BJ (cell line): ENCODE measurements at regions not wholly inside any gene's neighbourhood (a gene's known extent, or its start where the extent isn't known, plus 50 kb on each side); places are given as distances from the start of the nearest gene placed in this dataset.
A peak's percentile ranks its signal among the peaks of the same experiment; 100 is the strongest.
"Not testable (repeated sequence)": the region's sequence is repeated elsewhere in the genome, so short reads cannot be mapped to it uniquely, and the experiment has no call there.

Source experiments
- CTCF ChIA-PET: fragments of 350-600 bp; formaldehyde crosslinking; extraction: SDS; loops from one replicate; lab custom pipeline; 2021; ENCODE audit warnings: antibody characterized with exemption, inconsistent platforms; lab: Yijun Ruan, JAX
- POLR2A ChIA-PET: fragments of 300-600 bp; sonication (Branson Sonifier 250); formaldehyde crosslinking; extraction: SDS; loops from one replicate; lab custom pipeline; 2021; ENCODE audit warnings: antibody characterized with exemption; lab: Charles Lee
- DNase-seq: peaks from one replicate; pipeline ENCODE4 v3.0.0-alpha.2; 2011; ENCODE audit warnings: low read depth
- H3K27me3 ChIP-seq: 2 replicates; pipeline ENCODE4 v1.6.0; 2011; ENCODE audit warnings: low read length; ENCODE audit not compliant: control insufficient read depth, insufficient read depth
- H3K36me3 ChIP-seq: 2 replicates; pipeline ENCODE4 v1.5.1; 2011; ENCODE audit warnings: low read length; ENCODE audit not compliant: control insufficient read depth, insufficient read depth
- H3K4me3 ChIP-seq: 2 replicates; pipeline ENCODE4 v1.5.1; 2011; ENCODE audit warnings: low read depth, mild to moderate bottlenecking, control low read depth, low read length
- CTCF ChIP-seq: IDR thresholded peaks from 2 replicates; pipeline ENCODE4 v1.5.1; 2011; ENCODE audit warnings: low read depth, mild to moderate bottlenecking, control low read depth, inconsistent platforms, low read length, moderate library complexity; ENCODE audit not compliant: insufficient read depth

GRCh38 chr20:1802385-1803060 is 92.7 kb upstream of the SIRPA start:
- Histone ChIP-seq H3K27me3 (0 out of 2 replicates have a peak, but pooled peaks cover 1% of the 10 kb centered on the region), H3K4me3 (peak overlapping the region; percentile 45), H3K36me3 (no peaks in the 10 kb centered on the region)
- peak; percentile 82 for TF ChIP-seq CTCF
- DNase-seq = no peak
- ChIA-PET POLR2A (no interaction called here), CTCF (interaction anchor here (0.8 to 3.2 kb wide), 36 partner anchors 8 to 380 kb away, joined by 3 to 29 read pairs (median 4); no protein-coding TSS in a partner anchor)

- Histone ChIP-seq H3K36me3 (no peaks in the 10 kb centered on the region), H3K4me3 (no peak overlapping the region), H3K27me3 (0 out of 2 replicates have a peak, but pooled peaks cover 1% of the 10 kb centered on the region)
- TF ChIP-seq CTCF = no peak
- no peak for DNase-seq
- ChIA-PET POLR2A (no interaction called here), CTCF (interaction anchor here (0.7 to 3.2 kb wide), 33 partner anchors 9 to 354 kb away, joined by 3 to 29 read pairs (median 4); no protein-coding TSS in a partner anchor)
Measured at GRCh38 chr20:1801929-1802306, 93.3 kb upstream of the SIRPA start.

- ChIA-PET POLR2A (no interaction called here), CTCF (interaction anchor here (0.7 to 3.2 kb wide), 33 partner anchors 9 to 355 kb away, joined by 3 to 29 read pairs (median 5); no protein-coding TSS in a partner anchor)
- Histone ChIP-seq H3K27me3 (0 out of 2 replicates have a peak, but pooled peaks cover 1% of the 10 kb centered on the region), H3K36me3 (no peaks in the 10 kb centered on the region), H3K4me3 (no peak overlapping the region)
- no peak for TF ChIP-seq CTCF
- DNase-seq = no peak
Measured at GRCh38 chr20:1801225-1801928, 93.8 kb upstream of the SIRPA start.

- peak; percentile 49 for TF ChIP-seq CTCF
- ChIA-PET CTCF (interaction anchor here (0.6 to 3.2 kb wide), 15 partner anchors 9 to 645 kb away, joined by 3 to 29 read pairs (median 3); no protein-coding TSS in a partner anchor), POLR2A (no interaction called here)
- 0 out of 2 replicates have a peak, but pooled peaks cover 1% of the 10 kb centered on the region for H3K27me3 ChIP-seq
- H3K36me3 ChIP-seq = no peaks in the 10 kb centered on the region
- no peak overlapping the region for H3K4me3 ChIP-seq
- DNase-seq = no peak
Measured at GRCh38 chr20:1800777-1801176, 94.4 kb upstream of the SIRPA start.

- ChIA-PET CTCF (interaction anchor here (0.6 to 3.2 kb wide), 15 partner anchors 9 to 646 kb away, joined by 3 to 29 read pairs (median 3); no protein-coding TSS in a partner anchor), POLR2A (no interaction called here)
- 0 out of 2 replicates have a peak, but pooled peaks cover 1% of the 10 kb centered on the region for H3K27me3 ChIP-seq
- no peak overlapping the region for H3K4me3 ChIP-seq
- DNase-seq = no peak
- no peaks in the 10 kb centered on the region for H3K36me3 ChIP-seq
- TF ChIP-seq CTCF = no peak
Measured at GRCh38 chr20:1800180-1800579, 95.0 kb upstream of the SIRPA start.

GRCh38 chr20:1799746-1800145 is 95.5 kb upstream of the SIRPA start:
- CTCF ChIA-PET = interaction anchor here (0.7 to 3.2 kb wide), 12 partner anchors 10 to 646 kb away, joined by 3 to 29 read pairs (median 4); no protein-coding TSS in a partner anchor
- DNase-seq, H3K36me3 ChIP-seq, POLR2A ChIA-PET, H3K4me3 ChIP-seq, H3K27me3 ChIP-seq: not testable (repeated sequence)
